PC-9 (cell line): ENCODE measurements at regions not wholly inside any gene's neighbourhood (a gene's known extent, or its start where the extent isn't known, plus 50 kb on each side); places are given as distances from the start of the nearest gene placed in this dataset.

Experiments
- EZH2 ChIP-seq: fragments of 200-600 bp; sonication (generic); IDR thresholded peaks from 2 replicates; pipeline ENCODE4 v1.8.0; 2017; ENCODE audit warnings: antibody characterized with exemption, low read depth
- TF ChIP-seq, protein P1 (sequence below): fragments of 200-600 bp; sonication (generic); conservative IDR thresholded peaks from 2 replicates; pipeline ENCODE4 v1.6.1; 2017; ENCODE audit warnings: mixed run types, antibody characterized with exemption, mild to moderate bottlenecking, moderate library complexity

GRCh38 chr22:49031746-49032330 is 795.8 kb downstream of the BRD1 start:
- TF ChIP-seq, protein P1, sequence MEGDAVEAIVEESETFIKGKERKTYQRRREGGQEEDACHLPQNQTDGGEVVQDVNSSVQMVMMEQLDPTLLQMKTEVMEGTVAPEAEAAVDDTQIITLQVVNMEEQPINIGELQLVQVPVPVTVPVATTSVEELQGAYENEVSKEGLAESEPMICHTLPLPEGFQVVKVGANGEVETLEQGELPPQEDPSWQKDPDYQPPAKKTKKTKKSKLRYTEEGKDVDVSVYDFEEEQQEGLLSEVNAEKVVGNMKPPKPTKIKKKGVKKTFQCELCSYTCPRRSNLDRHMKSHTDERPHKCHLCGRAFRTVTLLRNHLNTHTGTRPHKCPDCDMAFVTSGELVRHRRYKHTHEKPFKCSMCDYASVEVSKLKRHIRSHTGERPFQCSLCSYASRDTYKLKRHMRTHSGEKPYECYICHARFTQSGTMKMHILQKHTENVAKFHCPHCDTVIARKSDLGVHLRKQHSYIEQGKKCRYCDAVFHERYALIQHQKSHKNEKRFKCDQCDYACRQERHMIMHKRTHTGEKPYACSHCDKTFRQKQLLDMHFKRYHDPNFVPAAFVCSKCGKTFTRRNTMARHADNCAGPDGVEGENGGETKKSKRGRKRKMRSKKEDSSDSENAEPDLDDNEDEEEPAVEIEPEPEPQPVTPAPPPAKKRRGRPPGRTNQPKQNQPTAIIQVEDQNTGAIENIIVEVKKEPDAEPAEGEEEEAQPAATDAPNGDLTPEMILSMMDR: no peak
- no peak for TF ChIP-seq EZH2
